Parathyroid adenoma (tissue), 2 donors: ENCODE measurements at regions not wholly inside any gene's neighbourhood (a gene's known extent, or its start where the extent isn't known, plus 50 kb on each side); places are given as distances from the start of the nearest gene placed in this dataset.

Experiments used
- H2AFZ ChIP-seq: fragments of 300-600 bp; sonication (generic); one replicate; pipeline ENCODE4 v1.7.0; 2017; ENCODE audit warnings: antibody characterized with exemption, mild to moderate bottlenecking
- H3K27ac ChIP-seq: fragments of 300-600 bp; sonication (generic); one replicate; pipeline ENCODE4 v1.7.0; 2017
- H3K27me3 ChIP-seq: fragments of 300-600 bp; sonication (generic); one replicate; pipeline ENCODE4 v1.7.0; 2017; ENCODE audit warnings: low read length; ENCODE audit not compliant: control insufficient read depth, insufficient read depth
- H3K36me3 ChIP-seq: fragments of 300-600 bp; sonication (generic); one replicate; pipeline ENCODE4 v1.7.0; 2017; ENCODE audit warnings: low read length; ENCODE audit not compliant: control insufficient read depth, insufficient read depth
- H3K4me1 ChIP-seq: fragments of 300-600 bp; sonication (generic); one replicate; pipeline ENCODE4 v1.7.0; 2017; ENCODE audit warnings: control low read depth
- H3K4me2 ChIP-seq: fragments of 300-600 bp; sonication (generic); one replicate; pipeline ENCODE4 v1.7.0; 2017; ENCODE audit warnings: low read length
- H3K4me3 ChIP-seq: fragments of 300-600 bp; sonication (generic); one replicate; pipeline ENCODE4 v1.7.0; 2017; ENCODE audit warnings: low read depth, low read length
- H3K79me2 ChIP-seq: fragments of 300-600 bp; sonication (generic); one replicate; pipeline ENCODE4 v1.7.0; 2017; ENCODE audit warnings: control low read depth
- H3K9ac ChIP-seq: fragments of 300-600 bp; sonication (generic); one replicate; pipeline ENCODE4 v1.7.0; 2017; ENCODE audit warnings: mild to moderate bottlenecking
- H3K9me3 ChIP-seq: fragments of 300-600 bp; sonication (generic); one replicate; pipeline ENCODE4 v1.7.0; 2017; ENCODE audit warnings: low read length; ENCODE audit not compliant: control insufficient read depth
- TF ChIP-seq, protein P1 (sequence below): fragments of 300-600 bp; sonication (generic); IDR thresholded peaks from one replicate; pipeline ENCODE4 v1.7.0; 2017; ENCODE audit warnings: antibody characterized with exemption, mild to moderate bottlenecking
- donor health status: primary hyperparathyroidism.

DNA sequence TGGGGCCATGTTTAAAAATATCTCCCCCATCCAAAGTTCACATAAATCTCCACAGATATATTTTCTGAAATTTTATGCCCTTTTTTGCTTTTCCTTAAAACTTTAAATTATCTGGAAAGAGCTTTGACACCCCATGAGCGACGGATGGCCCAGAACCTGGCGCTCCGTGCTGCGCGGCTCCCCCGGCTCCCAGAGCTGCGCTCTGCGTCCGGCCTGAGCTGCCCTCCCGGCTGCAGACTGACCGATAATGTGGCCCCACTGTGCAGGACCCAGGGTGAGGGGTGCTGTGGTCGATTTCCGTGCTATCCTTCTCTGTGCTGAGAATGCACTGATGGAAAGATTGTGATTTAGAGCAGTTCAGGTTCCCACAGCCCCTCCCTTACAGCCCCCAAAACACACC is 292.3 kb upstream of the IRX4 start:
- TF ChIP-seq, protein P1, sequence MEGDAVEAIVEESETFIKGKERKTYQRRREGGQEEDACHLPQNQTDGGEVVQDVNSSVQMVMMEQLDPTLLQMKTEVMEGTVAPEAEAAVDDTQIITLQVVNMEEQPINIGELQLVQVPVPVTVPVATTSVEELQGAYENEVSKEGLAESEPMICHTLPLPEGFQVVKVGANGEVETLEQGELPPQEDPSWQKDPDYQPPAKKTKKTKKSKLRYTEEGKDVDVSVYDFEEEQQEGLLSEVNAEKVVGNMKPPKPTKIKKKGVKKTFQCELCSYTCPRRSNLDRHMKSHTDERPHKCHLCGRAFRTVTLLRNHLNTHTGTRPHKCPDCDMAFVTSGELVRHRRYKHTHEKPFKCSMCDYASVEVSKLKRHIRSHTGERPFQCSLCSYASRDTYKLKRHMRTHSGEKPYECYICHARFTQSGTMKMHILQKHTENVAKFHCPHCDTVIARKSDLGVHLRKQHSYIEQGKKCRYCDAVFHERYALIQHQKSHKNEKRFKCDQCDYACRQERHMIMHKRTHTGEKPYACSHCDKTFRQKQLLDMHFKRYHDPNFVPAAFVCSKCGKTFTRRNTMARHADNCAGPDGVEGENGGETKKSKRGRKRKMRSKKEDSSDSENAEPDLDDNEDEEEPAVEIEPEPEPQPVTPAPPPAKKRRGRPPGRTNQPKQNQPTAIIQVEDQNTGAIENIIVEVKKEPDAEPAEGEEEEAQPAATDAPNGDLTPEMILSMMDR = no peak
- no peak overlapping the region for H3K9ac ChIP-seq
- H2AFZ ChIP-seq = no peak overlapping the region
- no peaks in the 10 kb centered on the region for H3K27me3 ChIP-seq
- no peaks in the 10 kb centered on the region for H3K79me2 ChIP-seq
- H3K36me3 ChIP-seq = no peaks in the 10 kb centered on the region
- H3K4me3 ChIP-seq = no peak overlapping the region
- no peaks in the 10 kb centered on the region for H3K4me1 ChIP-seq
- no peak overlapping the region for H3K27ac ChIP-seq
- no peaks in the 10 kb centered on the region for H3K9me3 ChIP-seq
- no peak overlapping the region for H3K4me2 ChIP-seq

DNA sequence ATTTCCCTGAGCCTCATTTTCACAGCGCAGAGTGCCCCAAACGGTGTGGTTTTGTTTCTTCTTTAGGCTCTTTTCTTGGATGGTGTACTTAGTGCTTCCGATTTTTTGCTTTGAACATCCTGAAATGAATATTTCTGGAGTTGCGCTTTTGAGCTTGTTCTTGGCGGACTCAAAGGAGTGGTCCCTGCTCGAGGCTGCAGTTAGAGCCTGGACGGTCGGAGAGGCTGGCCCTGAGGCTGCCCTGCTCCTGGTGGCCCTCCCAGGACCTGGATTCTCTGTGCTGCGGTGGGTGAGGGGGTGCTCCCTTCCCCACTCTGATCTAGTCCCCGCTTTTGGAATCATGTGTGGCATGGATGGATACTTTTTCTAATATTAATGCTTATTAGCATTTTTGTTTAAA is 291.8 kb upstream of the IRX4 start:
- Histone ChIP-seq H3K36me3 (no peaks in the 10 kb centered on the region), H3K4me2 (no peak overlapping the region), H2AFZ (no peak overlapping the region), H3K9ac (no peak overlapping the region), H3K79me2 (no peaks in the 10 kb centered on the region), H3K27me3 (no peaks in the 10 kb centered on the region), H3K9me3 (no peaks in the 10 kb centered on the region), H3K27ac (no peak overlapping the region), H3K4me1 (no peaks in the 10 kb centered on the region), H3K4me3 (no peak overlapping the region)
- TF ChIP-seq, protein P1 = no peak

DNA sequence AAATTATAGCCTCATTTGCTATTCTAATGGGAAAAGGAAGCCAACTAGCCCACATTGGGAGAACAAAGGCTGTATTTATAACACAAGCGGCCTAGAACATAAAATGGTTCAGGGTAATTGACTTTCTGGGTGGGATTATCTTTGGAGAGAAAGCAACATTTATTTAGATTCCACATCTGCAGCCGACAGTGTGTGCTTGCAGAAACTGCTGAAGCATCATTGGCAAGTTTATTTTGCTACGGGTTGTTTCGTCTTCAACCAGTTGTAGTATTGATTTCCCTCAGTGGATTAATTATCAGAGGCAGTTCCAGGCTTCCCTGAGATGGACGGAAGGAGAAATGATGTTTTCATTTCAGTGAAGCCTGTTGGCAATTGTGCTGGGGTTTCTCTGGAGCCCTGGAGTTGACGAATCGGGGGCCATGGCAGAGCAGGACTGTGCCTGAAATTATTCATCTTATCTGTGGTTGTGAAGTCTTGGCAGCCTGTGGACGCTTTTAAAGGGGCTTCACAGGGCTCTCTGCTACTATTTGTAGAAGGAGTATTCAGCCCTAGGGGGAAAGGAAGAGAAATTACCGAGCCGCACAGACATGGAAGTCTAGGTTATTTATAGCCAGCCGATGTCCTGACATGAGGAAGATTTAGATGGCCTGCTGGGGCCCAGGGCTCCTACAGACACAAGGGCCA is 290.6 kb upstream of the IRX4 start:
- H3K27ac ChIP-seq = no peak overlapping the region
- H2AFZ ChIP-seq = no peak overlapping the region
- H3K9ac ChIP-seq = no peak overlapping the region
- H3K4me2 ChIP-seq = no peak overlapping the region
- no peaks in the 10 kb centered on the region for H3K4me1 ChIP-seq
- H3K9me3 ChIP-seq = no peaks in the 10 kb centered on the region
- H3K4me3 ChIP-seq = no peak overlapping the region
- H3K36me3 ChIP-seq = no peaks in the 10 kb centered on the region
- TF ChIP-seq, protein P1 = no peak
- no peaks in the 10 kb centered on the region for H3K79me2 ChIP-seq
- no peaks in the 10 kb centered on the region for H3K27me3 ChIP-seq

DNA sequence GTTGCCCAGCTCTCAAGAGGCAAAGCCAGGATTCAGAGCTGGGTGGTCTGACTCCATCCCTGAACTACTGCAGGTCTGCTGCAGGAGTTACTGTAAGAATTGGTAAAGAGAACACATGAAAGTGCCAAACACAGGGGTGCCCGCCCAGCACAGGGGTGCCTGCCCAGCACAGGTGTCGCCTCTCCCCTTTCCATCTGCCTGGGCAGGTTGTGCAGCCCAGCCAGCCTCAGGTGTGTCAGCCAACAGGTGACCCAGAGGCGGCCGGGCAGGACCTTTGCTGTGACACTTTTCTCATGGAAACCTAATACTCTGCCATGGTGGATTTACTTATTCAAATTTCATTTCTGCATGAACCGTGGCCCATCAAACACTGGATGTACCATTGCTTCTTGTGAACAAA is 289.7 kb upstream of the IRX4 start:
- no peak overlapping the region for H3K4me3 ChIP-seq
- H3K4me1 ChIP-seq = no peaks in the 10 kb centered on the region
- H3K79me2 ChIP-seq = no peaks in the 10 kb centered on the region
- no peaks in the 10 kb centered on the region for H3K36me3 ChIP-seq
- no peaks in the 10 kb centered on the region for H3K27me3 ChIP-seq
- H3K4me2 ChIP-seq = no peak overlapping the region
- no peak overlapping the region for H2AFZ ChIP-seq
- TF ChIP-seq, protein P1 = no peak
- no peak overlapping the region for H3K27ac ChIP-seq
- no peaks in the 10 kb centered on the region for H3K9me3 ChIP-seq
- H3K9ac ChIP-seq = no peak overlapping the region

DNA sequence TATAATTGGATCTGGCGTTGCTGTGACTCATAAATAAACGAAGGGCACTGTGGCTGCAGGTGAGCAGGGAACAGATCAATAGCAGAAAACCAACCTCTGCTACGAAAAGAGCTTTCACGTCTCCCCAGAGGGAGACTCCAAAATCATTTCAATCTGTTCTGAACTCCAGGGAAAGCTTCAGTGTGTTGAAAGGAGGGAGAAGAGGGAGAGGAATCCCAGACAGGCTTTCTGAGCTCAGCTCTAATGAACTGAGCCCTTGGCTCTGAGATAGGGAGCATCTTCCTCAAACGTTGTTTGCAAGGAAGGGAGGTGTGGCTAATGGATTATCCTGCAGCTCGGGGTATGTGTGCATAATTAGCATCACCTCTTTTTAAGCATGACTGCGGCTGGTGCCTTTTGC is 288.0 kb upstream of the IRX4 start:
- Histone ChIP-seq H3K4me2 (no peak overlapping the region), H3K4me1 (no peaks in the 10 kb centered on the region), H3K4me3 (no peak overlapping the region), H2AFZ (no peak overlapping the region), H3K27ac (no peak overlapping the region), H3K79me2 (no peaks in the 10 kb centered on the region), H3K27me3 (no peaks in the 10 kb centered on the region), H3K9ac (no peak overlapping the region), H3K9me3 (no peaks in the 10 kb centered on the region), H3K36me3 (no peaks in the 10 kb centered on the region)
- TF ChIP-seq, protein P1 = no peak
